GM18951 (cell line): ENCODE measurements at regions not wholly inside any gene's neighbourhood (a gene's known extent, or its start where the extent isn't known, plus 50 kb on each side); places are given as distances from the start of the nearest gene placed in this dataset.
"Not testable (repeated sequence)": the region's sequence is repeated elsewhere in the genome, so short reads cannot be mapped to it uniquely, and the experiment has no call there.

Source experiments
- POLR2A ChIP-seq: IDR thresholded peaks from 4 replicates; pipeline ENCODE4 v1.6.1; 2011; ENCODE audit warnings: mild to moderate bottlenecking; ENCODE audit not compliant: insufficient read length, insufficient read depth; ENCODE audit errors: extremely low read depth
- in situ Hi-C: fragments of 300-500 bp; cut with MboI; formaldehyde crosslinking; loops from one replicate; pipeline ENCODE4 v1.12.0; 2022; ENCODE audit warnings: low sequenced_read_pairs, mixed read lengths, inconsistent platforms; ENCODE audit not compliant: unreplicated experiment

DNA sequence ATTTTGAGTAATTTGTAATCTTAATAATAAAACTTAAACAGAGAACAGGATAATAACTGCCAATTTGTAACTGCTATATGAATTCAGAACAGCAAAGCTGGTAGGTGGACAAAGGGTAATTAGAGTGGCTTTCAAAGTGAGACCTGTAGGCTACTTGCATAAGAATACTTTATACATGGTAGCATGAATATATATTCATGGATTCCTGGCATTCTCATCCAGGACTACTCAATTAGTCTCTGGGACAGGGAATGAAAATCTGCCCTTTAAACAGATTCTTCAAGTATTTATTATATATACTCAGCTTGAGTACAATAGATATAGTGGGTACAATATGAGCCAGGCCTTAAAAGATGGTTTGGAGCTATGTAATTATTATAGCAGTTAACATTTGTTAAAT lies 419.9 kb downstream of the PIK3C3 start:
- in situ Hi-C loops, result no loop called here
- TF ChIP-seq POLR2A, result no peak

DNA sequence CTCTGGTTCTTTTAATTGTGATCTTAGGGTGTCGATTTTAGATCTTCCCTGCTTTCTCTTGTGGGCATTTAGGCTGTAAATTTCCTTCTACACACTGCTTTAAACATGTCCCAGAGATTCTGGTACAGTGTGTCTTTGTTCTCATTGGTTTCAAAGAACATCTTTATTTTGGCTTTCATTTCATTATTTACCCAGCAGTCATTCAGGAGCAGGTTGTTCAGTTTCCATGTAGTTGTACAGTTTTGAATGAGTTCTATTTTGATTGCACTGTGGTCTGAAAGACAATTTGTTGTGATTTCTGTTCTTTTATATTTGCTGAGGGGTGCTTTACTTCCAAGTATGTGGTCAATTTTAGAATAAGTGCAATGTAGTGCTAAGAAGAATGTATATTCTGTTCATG lies 423.8 kb downstream of the PIK3C3 start:
- in situ Hi-C loops, result not testable (repeated sequence)

DNA sequence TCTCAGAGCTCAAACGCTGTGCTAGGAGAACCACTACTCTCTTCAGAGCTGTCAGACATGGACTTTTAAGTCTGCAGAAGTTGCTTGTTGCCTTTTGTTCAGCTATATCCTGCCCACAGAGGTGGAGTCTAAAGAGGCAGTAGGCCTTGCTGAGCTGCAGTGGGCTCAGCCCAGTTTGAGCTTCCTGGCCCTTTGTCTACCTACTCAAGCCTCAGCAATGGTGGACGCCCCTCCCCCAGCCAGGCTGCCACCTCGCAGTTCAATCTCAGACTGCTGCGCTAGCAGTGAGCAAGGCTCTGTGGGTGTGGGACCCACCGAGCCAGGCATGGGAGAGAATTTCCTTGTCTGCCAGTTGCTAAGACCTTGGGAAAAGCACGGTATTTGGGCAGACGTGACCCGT lies 426.2 kb downstream of the PIK3C3 start:
- in situ Hi-C loops, result not testable (repeated sequence)

DNA sequence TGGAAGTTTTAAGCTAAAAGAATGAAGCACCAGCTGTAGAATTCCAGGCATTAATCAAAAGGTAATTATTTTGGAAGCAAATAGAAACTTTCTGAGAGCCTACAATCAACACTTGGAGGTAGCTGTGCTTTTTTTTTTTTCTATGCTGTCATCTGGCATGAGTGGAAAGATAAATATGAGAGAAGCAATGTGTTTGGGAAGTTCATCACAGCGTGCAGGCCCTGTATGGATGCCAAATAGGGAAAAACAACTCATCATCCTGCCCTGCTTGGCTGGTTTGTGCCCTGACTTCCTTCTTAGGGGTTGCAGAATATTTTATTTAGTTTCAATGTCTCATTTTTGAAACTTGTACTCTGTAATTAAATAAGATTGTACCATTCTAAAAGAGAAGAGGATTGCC lies 437.4 kb downstream of the PIK3C3 start:
- no peak for TF ChIP-seq POLR2A
- in situ Hi-C loops, result no loop called here

DNA sequence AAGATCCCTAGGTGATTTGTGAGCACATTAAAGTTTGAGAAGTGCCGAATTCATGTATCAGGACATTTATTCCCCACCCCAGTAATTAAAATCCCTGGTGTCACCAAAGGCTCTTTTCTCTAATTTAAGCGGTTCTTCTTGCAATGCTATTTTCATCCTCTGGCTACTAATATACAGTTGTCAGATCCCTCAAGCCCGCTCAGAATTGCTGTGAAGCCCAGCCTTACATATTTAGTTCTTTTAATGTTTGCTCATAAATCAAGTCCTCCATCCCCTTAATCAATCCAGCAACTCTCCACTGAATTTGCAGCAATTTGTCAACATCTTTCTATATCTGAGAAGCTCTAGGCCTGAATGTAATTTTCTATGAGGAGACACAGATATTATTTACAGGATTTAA lies 437.9 kb downstream of the PIK3C3 start:
- in situ Hi-C loops, result no loop called here
- TF ChIP-seq POLR2A, result no peak

DNA sequence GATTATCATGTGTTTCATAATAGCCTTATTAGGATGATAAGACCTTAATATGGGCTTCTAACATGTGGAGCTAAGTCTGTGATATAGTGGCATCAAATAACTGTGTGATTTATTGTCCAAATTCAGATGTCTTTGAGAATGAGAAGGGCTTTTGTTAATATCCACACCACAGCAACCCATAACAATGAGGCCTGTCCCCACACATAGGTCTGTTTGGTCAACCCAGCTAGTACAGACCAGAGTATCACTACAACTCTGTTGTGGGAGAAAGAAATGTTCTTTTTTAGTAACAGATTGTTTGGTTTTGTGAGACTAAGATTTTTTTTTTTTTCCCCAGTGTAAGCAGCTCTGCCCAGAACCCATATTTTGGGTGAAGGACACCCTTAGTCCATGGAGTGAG lies 439.2 kb downstream of the PIK3C3 start:
- no peak for TF ChIP-seq POLR2A
- in situ Hi-C loops, result no loop called here

DNA sequence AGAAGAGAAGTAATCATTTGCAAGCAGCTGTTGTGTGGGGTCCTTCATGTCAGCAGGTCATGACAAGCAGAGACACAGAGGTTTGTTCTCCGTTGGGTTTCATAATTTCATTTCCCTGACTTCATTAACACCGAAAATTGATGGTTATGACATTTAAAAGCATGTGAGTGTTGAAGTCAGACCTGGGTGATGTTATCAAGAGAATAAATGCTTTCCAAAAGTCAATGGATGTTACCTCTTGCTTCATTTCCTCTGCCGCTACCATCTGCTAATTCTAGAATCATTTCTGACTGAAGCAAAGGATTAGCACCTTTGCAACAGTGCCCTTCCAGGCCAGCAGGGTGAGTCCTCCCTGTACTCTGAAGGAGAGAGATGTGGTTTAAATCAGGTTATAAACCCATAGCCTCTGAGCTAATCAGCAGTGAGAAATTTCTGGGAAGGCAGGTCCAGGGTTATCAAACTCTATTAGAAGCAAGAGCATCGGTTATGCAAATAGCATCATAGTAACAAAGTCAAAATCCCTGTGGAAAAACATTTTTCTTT lies 446.2 kb downstream of the PIK3C3 start:
- in situ Hi-C loops, result no loop called here
- TF ChIP-seq POLR2A, result no peak

DNA sequence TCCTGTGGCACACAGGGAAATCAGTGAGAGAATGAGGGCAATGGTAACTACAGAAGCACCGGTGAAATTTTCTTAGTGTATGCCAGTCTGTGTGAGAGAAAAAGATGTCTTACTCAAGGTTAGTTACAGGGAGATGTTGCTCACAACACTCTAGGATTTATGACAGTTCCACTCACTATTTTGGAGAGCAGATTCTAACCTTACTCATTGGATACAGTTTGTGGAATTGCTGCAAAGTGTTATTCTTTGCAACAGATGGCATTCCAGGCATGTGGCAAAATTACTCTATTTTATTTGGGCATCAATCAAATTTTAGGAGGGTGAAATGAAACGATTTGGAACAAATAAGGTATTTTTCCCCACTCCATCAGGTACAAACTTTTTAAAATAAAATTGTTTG lies 449.1 kb downstream of the PIK3C3 start:
- in situ Hi-C loops, result no loop called here
- TF ChIP-seq POLR2A, result no peak

DNA sequence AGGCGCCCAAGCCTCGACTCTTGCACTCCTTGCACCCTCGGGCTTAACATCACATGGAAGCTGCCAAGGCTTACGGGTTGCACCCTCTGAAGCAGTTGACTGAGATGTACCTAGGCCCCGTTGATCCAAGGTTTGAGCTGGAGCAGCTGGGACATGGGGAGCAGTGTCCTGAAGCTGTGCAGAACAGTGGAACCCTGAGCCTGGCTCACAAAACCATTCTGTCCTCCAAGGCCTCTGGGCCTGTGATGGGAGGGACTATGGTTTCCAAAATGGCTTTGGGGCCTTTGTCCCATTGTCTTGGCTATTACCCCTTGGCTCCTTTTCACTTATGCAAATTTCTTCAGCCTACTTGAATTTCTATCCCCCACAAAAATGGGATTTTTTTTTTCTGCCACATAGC lies 454.0 kb downstream of the PIK3C3 start:
- no peak for TF ChIP-seq POLR2A
- in situ Hi-C loops, result no loop called here

DNA sequence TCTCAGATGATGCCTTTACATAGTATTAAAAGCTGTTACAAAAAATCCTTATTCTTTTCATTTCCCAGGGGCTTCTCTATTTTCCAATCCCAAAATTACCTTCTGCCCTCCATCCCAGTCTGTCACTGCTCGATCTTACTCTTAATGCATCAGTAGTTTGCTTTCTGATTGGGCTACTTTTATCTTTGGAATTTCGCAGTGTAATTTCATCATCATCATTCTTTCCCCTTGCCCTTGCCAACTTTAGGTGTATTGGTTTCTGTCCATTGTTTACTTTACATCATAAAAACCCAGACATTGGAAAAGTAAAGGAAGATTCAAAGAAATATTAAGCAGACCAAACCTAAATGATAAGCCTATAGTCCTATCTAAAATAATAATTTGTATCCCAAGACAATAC lies 457.2 kb downstream of the PIK3C3 start:
- no peak for TF ChIP-seq POLR2A
- in situ Hi-C loops, result no loop called here

DNA sequence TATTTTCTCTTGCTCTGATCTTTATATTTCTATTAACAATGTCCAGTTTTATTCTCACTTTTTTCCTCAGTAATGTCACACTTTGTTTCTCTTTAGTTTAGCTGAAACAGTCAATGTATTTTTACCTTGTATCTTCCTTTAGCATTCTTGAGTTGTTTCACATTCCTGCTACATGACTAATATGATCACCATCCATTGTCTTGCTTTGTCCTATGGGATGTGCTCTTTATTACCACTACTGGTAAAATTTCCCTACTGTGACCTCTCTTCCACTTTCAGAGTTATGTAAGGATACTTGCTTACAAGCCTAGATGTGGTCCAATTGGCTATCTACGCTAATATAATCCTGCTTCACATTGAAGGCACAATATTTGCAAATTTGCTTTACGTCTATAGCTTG lies 457.9 kb downstream of the PIK3C3 start:
- no peak for TF ChIP-seq POLR2A
- in situ Hi-C loops, result no loop called here

DNA sequence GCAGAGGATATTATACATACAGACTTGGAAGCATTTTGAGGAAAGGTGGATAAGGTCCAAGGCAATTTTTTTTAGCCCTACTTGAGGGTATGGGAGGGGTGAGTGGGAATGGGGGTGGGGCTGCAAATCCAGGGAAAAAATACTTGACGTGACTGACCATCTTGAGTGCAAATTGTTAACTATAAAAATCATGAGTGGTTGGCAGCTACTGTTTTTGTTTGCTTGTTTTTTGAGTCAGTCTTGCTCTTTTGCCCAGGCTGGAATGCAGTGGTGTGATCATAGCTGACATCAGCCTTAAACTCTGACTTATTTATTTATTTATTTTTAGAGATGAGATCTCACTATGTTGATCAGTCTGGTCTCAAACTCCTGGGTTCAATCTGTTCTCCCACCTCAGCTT lies 458.8 kb downstream of the PIK3C3 start:
- in situ Hi-C loops, result no loop called here
- no peak for TF ChIP-seq POLR2A

DNA sequence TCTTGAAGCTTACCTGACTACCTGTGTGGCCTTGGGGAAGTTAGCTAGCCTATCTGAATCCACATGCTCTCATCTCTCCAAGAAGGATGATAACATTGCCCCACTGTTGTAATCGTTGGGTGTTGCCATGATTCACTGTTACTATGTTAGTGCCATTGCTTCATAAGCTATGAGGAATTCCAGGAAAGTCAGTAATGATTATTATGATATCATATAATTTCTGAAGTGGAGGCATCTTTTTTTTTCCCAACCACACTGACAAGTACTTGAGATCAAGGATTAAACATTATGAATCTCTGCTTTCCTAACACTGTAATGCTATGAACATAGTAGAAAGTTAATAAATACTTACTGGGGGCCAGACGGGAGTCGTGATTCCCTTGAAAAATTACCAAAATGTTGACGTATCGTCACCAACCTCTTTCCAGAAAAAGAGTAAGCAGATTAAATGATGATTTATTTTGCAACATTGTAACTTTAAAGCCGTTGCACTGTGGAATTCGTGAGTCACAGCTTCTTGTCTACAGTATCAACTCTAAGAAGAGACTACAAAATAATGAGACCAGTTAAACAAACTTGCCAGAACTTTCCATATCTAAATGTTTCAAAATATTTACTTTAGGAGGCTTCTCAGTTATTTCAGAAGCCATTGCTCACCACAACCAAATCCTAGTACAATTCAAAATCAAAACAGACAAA lies 459.9 kb downstream of the PIK3C3 start:
- in situ Hi-C loops, result no loop called here

DNA sequence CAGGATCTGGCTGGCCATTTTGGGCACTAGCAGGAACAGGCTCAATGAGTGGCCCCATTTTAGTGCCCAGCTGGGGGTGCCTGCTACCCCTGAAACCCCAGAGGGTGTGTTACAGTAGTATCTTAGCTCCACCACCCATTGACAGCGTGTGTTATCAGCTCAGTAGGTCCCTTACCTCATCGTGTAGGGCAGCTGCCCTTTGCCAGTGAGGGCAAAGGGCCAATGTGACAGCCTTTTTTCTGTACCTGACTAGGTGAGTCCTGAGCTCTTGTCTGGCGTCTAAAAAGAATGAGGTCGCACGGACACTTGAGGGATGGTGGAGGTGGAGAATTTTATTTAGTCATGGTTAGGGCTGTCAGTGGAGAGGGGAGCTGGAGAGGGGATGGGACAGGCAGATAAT lies 462.2 kb downstream of the PIK3C3 start:
- in situ Hi-C loops, result no loop called here
- TF ChIP-seq POLR2A, result no peak

More for the DNA sequence above, 459.9 kb downstream of the PIK3C3 start:
- TF ChIP-seq POLR2A, result no peak

DNA sequence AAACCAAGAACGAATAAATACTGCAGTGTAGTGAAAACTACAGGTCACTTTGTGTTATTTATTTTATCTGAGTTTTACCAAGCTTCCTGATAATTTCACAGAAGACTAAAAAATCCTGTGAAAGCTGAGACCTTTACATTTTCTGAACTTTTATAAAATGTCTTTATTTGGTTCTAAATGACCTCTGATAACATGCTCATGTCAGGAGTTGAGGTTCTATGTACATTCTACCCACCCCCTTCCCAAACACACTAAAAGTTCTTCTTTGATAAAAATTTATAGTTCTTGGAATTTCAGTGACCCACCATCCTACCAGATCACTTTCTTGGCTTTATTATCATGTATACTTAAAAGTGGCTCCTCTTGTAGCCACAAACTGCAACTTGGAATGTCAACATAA lies 463.1 kb downstream of the PIK3C3 start:
- in situ Hi-C loops, result no loop called here

More for the DNA sequence above, 463.1 kb downstream of the PIK3C3 start:
- no peak for TF ChIP-seq POLR2A
